HG03432 (cell line): ENCODE measurements at regions not wholly inside any gene's neighbourhood (a gene's known extent, or its start where the extent isn't known, plus 50 kb on each side); places are given as distances from the start of the nearest gene placed in this dataset.
"Not testable (repeated sequence)": the region's sequence is repeated elsewhere in the genome, so short reads cannot be mapped to it uniquely, and the experiment has no call there.

Source experiments
- ATAC-seq: cut with Tn5 transposase; IDR thresholded peaks from one replicate; pipeline ENCODE4 v1.9.1; 2021; ENCODE audit warnings: mild to moderate bottlenecking, moderate library complexity; ENCODE audit not compliant: unreplicated experiment

DNA sequence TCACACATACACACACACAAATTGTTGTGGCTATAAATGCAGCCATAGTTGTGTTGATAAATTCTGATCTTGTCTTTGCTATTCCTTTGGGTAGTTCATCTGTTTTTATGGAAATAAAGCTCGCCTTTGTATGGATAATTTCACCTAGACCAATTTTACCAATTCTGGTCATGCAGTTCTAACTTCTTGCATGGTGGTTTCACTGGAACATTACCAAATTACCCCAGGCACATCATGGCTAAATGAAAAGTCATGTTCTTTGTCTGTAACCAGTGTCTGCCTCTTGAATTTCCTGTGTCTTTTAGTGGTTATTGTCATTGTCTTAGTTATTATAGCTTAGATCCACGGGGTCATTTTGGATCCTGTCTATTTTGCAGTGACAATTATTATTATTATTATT, 50.3 kb upstream of the TMC1 start:
- ATAC-seq: no peak

GRCh38 chr9:72467766-72468738, 53.4 kb upstream of the TMC1 start:
- ATAC-seq: no peak

DNA sequence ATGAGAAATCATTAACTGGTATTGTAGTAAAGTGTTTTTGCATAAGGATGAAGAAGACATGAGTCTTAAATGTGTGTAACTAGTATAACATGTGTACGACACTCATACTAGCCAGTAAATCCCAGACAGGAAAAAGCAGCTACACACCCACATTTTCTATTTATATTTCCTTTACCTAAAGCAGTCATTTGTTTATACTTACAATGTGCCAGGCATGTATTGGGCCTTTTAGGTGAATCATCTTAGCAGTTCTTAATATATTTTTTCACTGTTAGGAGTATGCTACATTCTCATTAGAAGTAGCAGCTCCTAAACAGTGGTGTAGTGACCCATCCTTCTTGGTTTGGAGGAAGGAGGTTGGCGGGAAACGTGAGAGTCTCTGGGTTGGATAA, 55.8 kb upstream of the TMC1 start:
- no peak for ATAC-seq

GRCh38 chr9:72464857-72465592, 56.4 kb upstream of the TMC1 start:
- ATAC-seq: no peak

DNA sequence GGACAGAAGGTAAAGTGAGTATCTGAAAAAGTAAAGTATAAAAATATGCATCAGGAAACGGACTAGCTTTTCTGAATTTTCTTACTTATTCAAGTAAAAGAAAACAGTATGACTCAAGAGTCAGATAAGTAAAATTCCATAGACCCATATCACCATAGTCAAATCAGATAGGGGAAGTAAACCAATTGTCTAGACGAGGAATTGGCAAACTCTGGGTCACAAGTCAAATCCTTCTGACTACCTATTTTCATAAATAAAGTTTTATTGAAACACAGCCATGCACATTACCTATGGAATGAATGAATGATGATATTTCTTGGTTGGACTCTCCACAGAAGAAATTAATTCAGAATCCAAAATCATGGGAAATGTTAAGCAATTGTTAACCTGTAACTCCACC, 59.1 kb upstream of the TMC1 start:
- no peak for ATAC-seq

- peak; percentile 54 for ATAC-seq
These were observed 60.8 kb upstream of the TMC1 start for GRCh38 chr9:72460342-72461312.

DNA sequence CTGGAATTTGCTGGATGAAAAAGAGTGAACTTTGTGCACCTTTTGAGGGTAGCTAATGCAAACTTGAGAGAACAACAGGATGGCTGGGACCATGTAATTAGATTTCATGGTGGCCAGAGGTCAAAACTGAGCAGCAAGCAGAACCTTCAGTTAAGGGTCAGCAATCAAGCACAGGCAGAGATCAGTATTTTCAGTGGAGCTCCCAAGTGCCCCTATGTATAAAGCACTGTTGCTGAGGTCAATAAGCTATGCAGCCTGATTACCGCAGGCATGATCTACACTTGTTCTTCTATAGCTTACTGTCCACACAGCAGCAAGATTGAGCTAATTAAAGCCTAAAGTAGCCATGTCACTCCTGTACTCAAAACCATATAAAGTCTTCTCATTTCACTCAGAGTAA, 62.1 kb upstream of the TMC1 start:
- no peak for ATAC-seq

DNA sequence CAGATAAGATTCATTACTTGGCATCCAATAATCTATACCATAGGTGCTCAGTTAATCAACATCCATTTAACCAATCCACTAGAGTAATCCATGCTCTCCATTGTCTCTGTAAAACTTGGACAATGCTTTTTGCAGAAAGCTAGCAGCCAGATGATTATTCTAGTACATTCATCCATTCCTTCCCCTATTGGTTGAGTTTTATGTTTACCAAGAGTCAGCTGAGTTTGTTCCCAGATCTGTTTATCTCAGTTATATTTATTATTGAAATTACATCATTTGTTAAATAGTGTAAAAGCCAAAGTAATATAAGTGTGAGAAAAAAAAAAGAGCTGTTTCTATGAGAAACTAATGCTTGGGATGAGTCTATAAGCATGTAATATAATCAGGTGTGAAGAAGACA, 63.3 kb upstream of the TMC1 start:
- no peak for ATAC-seq

DNA sequence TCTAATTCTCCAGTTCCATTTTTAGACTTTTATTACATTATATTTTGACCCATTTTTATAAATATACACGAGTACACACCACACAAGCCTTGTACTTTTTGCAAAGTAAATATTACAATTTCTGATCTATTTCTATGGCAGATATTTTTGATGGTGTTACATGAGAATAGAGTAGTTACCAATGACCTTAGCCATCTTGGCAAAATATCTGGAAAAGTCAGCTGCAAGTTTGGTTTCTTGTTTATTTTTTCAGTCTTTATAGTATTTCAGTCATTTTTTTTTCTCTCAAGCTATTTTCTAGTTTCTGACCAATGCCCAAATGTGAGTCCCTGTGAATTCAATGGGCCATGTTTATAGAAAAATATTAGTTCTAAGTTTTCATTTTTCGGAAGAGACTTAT, 64.0 kb upstream of the TMC1 start:
- no peak for ATAC-seq

- no peak for ATAC-seq
These were observed 66.4 kb upstream of the TMC1 start for GRCh38 chr9:72454871-72455491.

DNA sequence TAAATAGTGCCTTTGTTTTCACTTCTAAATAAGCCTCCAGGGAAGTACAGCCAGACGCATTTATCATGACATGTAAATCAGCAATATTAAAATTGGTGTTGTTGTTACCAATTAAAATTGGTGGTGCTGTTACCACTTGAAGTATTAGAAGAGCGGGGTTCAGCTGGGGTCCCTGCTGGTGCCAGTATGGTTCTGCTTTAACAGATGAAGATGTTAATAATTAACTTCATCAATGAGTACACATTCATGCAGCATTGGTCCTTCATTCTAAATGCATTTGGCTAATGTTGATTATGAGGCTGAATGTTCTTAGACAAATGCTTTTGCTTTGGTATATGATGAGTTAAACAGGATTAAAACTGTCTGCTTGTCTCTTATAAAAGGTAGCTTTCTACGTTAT, 67.6 kb upstream of the TMC1 start:
- no peak for ATAC-seq

DNA sequence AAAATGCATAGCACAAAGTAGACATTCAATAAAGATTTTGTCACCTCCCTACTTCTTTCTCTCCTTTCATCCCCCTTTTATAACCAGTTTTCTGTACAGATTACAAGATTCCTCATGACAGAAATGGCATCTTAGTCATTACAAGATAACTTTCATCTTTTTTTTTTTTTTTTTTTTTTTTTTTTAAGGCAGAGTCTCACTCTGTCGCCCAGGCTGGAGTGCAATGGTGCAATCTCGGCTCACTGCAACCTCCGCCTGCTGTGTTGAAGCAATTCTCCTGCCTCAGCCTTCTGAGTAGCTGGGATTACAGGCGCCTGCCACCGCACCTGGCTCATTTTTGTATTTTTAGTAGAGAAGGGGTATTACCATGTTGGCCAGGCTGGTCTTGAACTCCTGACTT, 75.2 kb upstream of the TMC1 start:
- not testable (repeated sequence) for ATAC-seq

DNA sequence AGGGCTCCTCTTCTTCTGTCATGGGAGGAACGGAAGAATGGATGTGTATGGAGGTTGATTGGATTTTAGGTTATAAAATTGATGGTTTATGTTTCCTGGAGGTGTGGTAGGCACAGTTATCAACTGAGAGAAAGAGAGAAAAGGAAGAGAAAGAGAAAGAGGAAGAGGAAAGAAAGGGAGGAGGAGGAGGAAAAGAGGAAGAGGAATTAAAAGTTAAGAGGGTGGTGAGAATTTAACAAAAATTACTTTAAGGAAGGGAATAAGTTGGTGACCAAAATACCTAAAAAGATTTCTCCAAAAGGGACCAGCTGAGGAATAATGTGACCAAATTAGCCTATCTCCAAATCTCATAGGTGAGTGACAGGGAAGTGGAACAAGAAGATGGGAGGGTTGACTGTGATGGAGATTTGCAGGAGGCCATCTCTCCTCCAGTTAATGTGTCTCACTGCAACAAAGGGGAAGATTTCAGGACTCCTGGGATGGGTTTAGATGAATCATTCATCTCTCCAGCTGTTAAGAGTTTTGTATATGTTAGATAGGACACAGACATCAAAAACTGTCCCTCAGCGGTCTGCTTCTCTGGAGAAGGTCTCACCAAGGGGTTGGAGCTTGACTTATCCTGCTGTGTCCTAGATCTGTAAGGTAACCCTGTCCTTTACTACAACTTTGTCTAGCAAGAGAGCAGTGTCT, 76.0 kb upstream of the TMC1 start:
- ATAC-seq: no peak

DNA sequence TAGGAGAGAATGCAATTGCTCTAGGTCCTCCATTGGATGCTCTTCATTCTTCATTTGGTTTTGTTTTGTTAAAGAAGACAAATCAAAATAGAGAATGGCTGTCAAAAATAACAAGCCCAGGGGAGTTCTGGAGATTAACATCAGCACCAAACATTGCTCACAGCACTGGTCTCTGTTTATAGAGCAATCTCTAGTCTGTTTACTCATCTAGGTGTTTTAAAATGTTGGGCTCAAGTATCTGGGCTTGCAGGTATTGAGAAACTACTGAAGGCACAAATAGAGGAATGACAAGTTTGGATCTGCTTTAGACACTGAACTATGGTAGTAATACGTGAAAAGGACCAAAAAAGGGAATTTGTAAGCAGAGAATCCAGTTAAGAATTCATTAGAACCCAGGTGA, 77.0 kb upstream of the TMC1 start:
- ATAC-seq: peak; percentile 1

- peak; percentile 94 for ATAC-seq
These were observed 77.6 kb upstream of the TMC1 start for GRCh38 chr9:72443855-72444254.

DNA sequence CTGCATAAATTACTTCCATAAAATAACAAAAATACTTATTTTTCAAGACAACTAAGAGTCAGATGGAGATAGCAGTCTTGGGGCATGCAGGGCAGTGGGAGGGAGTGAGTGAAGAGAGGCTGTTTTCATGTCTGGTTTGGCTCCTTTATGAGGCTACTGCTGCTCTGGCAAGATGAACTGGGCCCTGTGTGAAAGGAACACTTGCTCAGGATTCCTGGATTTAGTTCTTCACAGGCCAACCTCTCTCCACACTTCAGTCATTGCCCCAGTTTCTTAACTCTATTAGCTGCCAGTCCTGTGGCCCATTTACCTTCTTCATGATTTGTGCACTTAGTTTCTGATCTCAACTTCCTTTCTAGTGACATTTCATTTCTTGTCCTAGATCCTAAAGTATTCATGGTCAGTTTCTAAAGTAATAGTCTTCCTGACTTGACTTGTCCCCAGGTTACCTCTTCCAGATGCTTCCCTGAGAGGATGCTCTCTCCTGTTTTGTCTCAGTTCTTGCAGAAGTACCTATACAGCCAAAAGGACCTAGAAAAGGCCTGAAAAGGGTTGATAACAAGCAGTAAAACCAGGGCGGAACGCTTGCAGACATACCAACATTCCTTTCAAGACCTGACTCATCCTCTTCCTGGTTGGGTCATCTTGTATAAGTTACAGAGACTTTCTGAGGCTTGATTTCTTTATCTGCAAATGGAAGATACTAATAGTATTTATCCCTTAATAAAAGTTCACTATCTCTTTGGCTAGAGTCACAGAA, 77.0 kb upstream of the ZFAND5 start:
- no peak for ATAC-seq

- ATAC-seq: no peak
These were observed 76.2 kb upstream of the ZFAND5 start for GRCh38 chr9:72440992-72441847.

DNA sequence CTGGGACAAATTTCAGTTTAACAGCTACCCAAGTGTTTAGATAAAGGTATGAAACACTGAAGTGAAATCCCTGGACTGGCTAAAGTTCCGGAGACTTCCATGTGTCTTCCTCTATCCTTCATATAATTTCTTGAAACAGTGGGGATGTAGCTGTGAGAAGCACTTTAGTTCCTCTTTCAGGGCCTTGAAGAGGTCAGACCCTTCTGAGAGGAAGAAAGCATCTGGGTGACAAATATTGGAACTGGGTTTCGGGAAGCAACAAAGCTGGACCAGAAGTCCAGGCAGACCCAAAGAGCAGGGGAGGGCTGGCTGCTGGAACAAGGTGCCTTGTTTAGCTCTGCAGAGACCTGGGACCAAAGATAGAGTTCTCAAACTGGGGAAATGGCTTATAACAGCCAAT, 75.4 kb upstream of the ZFAND5 start:
- no peak for ATAC-seq
